SK-MEL-5 (cell line): ENCODE measurements at regions not wholly inside any gene's neighbourhood (a gene's known extent, or its start where the extent isn't known, plus 50 kb on each side); places are given as distances from the start of the nearest gene placed in this dataset.
"Not testable (repeated sequence)": the region's sequence is repeated elsewhere in the genome, so short reads cannot be mapped to it uniquely, and the experiment has no call there.

Source experiments
- DNase-seq: peaks from one replicate; pipeline ENCODE4 v3.0.0-alpha.2; 2016; ENCODE audit warnings: low read depth, low spot score
- in situ Hi-C: cut with HindIII; loops from 2 replicates; pipeline ENCODE4 v1.10.0; 2016; ENCODE audit warnings: low sequenced_read_pairs, high pct_unique_total_duplicates, low pct_unique_long_range_greater_than_20kb

GRCh38 chr12:31906557-31907301, 52.5 kb upstream of the RESF1 start:
- DNase-seq, result no peak
- in situ Hi-C loops, result no loop called here

GRCh38 chr12:31903025-31903424, 56.2 kb upstream of the RESF1 start:
- in situ Hi-C loops, result no loop called here
- no peak for DNase-seq

- in situ Hi-C loops, result no loop called here
- no peak for DNase-seq
Observed at GRCh38 chr12:31900271-31900670, 58.9 kb upstream of the RESF1 start.

DNA sequence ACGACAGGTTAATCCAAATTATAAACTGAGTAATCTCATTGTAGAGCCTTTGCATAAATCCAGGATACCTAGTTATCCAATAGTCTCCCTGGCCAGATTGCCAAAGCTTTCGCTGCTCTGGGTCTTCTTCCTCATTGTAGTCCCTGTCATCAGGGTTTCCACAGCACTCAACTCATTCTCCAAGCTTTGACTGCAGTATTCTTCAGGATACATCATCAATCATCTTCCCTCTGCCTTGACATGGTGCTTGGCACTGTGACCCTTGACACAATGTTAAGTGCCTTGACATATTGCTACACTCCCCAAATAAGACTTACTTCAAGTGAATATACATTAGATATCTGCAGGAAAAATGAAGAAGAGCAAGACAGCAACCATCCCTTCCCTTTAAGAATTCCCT, 60.1 kb upstream of the RESF1 start:
- no peak for DNase-seq
- in situ Hi-C loops, result no loop called here

DNA sequence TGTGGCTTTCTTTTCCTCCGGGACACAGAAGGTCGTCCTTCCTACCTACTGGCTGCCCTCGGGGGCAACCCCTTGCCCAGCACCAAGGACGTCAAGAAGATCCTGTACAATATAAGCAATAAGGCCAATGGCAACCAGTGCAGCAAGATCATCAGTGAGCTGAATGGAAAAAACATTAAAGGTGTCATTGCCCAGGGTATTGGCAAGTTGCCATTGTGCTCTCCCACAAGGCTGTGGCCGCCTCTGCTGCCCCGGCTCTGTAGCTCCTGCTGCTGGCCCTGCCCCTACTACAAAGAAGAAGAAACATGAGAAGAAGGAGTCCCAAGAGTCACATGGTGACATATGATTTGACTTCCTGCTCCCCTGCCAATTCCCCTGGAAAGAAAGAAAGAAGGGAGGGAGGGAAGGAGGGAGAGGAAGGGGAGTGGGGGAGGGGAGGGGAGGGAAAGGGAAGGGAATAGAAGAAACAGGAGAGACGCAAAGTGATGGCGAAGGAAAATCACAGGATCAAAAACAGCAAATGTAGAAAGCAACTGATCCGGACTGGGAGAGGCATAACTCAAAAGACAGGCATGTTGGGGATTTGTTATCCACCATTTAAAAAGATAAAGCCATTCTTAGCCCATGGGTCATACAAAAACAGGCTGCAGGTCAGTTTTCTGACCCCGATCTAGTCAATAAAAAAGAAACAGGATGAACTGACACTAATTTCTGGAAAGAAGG, 61.3 kb upstream of the RESF1 start:
- peak; percentile 88 for DNase-seq
- in situ Hi-C loops, result no loop called here

DNA sequence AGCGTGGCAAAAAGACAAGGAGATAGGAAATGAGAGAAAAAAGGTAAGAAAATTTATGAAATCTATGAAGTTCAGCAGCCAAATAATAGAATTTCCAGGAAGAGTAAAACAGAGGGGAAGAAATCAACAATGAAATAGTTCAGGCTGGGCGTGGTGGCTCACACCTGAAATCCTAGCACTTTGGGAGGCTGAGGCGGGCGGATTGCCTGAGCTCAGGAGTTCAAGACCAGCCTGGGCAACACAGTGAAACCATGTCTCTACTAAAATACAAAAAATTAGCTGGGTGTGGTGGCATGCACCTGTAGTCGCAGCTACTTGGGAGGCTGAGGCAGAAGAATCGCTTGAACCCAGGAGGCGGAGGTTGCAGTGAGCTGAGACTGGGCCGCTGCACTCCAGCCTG, 62.1 kb upstream of the RESF1 start:
- DNase-seq, in situ Hi-C loops: not testable (repeated sequence)

GRCh38 chr12:31896514-31897039, 62.6 kb upstream of the RESF1 start:
- DNase-seq, result no peak

DNA sequence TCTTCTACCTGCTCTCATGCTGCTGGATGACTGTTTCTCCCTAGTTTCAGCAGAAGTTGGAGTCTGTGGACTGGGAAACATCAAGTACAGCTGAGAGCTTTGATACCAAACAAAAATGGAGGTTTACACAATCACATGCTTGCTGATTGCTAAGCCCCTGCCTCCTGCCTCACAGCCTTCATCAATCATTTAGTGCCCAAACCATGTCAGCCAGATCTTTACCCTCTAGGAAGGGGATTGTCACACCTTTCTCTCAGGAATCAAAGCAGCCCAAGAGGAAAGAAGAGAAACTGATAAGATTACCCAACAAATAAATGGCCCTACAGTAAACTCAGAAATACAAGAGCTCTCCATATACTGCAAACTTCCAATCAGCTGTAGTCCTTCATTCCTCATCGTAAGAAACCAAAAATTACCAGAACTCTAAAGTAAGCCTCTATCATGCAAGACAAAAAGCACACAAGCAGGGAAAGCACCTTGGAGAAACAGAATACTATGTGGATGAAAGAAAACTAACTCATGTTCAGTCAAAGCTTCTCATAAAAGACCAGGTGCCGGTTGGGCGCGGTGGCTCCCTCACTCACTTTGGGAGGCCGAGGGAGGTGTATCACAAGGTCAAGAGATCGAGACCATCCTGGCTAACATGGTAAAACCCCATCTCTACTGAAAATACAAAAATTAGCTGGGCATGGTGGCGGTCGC, 63.6 kb upstream of the RESF1 start:
- in situ Hi-C loops, result no loop called here
- no peak for DNase-seq

More at GRCh38 chr12:31896514-31897039, 62.6 kb upstream of the RESF1 start:
- in situ Hi-C loops, result no loop called here

DNA sequence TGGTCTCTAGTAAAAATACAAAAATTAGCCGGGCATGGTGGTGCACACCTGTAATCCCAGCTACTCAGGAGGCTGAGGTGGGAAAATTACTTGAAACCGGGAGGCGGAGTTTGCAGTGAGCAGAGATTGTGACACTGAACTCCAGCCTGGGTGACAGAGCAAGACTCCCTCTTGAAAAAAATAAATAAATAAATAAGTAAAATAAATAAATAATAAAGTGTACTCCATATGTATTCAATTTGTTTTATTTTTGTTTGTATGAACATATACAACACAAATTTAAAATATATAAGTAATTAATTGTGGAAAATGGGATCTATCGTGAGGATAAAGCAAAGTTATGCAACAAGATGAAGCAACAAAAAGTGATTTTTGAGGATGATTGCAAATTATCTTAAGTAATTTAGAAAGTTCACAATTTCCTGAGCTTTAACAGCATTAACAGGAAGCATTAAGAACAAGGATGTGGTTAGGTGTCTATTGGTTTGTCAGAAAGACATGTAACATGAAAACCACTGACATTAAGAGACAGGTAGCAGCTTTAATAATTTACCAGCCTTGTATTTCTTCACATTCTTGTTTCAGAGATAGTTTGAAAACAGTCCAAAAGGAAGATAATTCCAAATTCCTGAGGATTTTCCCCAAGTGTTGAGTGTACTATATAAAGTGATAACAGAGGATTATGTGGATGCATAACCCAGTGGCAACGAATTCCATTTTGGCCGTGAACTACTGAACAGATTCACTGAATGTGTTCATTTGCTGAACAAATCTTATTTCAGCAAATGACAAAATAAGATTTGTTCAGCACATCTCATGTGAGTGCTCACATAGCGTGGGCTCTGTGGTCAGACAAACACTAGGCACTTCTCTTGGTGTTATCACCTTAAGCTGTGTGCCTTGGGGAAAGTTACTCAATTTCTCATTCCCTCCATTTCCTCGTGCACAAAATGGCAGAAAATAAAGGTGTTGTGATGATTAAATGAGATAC, 68.6 kb upstream of the RESF1 start:
- in situ Hi-C loops, result no loop called here
- no peak for DNase-seq

GRCh38 chr12:31887109-31887811, 72.0 kb upstream of the RESF1 start:
- in situ Hi-C loops, result no loop called here
- no peak for DNase-seq

DNA sequence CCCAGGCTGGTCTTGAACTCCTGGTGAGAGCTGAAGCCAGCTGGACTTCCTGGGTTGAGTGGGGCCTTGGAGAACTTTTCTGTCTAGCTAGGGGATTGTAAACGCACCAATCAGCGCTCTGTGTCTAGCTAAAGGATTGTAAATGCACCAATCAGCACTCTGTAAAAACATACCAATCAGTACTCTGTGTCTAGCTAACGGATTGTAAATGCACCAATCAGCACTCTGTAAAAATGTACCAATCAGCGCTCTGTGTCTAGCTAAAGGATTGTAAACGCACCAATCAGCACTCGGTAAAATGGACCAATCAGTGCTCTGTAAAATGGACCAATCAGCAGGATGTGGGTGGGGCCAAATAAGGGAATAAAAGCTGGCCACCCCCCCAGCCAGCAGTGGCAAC, 76.5 kb upstream of the RESF1 start:
- DNase-seq, in situ Hi-C loops: not testable (repeated sequence)

DNA sequence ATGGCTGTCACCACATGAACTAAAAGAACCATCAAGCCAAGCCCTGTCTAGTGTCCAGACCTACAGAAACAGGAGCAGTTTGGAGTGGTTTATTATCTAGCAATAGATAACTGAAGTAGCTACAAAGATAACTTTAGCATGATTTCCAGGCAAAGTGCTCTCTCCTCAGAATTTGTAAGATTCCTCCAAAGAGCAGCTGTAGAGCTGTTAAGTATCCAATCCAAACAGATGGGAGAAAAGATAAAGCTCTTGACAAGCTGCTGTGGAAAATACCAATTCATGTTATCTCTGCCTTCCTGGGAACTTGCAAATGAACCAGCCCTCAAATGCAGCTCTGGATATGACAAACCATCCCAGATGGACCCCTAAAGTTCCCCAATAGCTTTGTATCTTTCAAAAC, 78.9 kb upstream of the RESF1 start:
- no peak for DNase-seq
- in situ Hi-C loops, result no loop called here

GRCh38 chr12:31877884-31878283, 81.3 kb upstream of the RESF1 start:
- no peak for DNase-seq
- in situ Hi-C loops, result no loop called here

GRCh38 chr12:31876568-31877424, 82.4 kb upstream of the RESF1 start:
- no peak for DNase-seq
- in situ Hi-C loops, result no loop called here

GRCh38 chr12:31875609-31875964, 83.6 kb upstream of the RESF1 start:
- in situ Hi-C loops, result no loop called here
- DNase-seq, result no peak

GRCh38 chr12:31874961-31875608, 84.1 kb upstream of the RESF1 start:
- in situ Hi-C loops, result no loop called here
- no peak for DNase-seq
